ENCODE measurements at regions not wholly inside any gene's neighbourhood (a gene's known extent, or its start where the extent isn't known, plus 50 kb on each side); places are given as distances from the start of the nearest gene placed in this dataset.

- no peak overlapping the region for H3K9ac ChIP-seq (ENCODE audit: low read depth, low read length)
- in situ Hi-C loops (cut with MboI; ENCODE audit: low sequenced_read_pairs) = loop anchor here (25.0 kb wide), 2 partner anchors 579 to 1129 kb away; no protein-coding TSS in a partner anchor
- no peak overlapping the region for H3K56ac ChIP-seq (ENCODE audit: extremely low read depth, insufficient read depth, low read length)
- H3K27me3 ChIP-seq (ENCODE audit: control insufficient read depth, insufficient read depth, low read length) = no peaks in the 10 kb centered on the region
- H3K23ac ChIP-seq (ENCODE audit: low read depth, low read length) = no peak overlapping the region
- H4K91ac ChIP-seq (ENCODE audit: insufficient read depth, low read depth, low read length) = no peak overlapping the region
- H3K36me3 ChIP-seq (ENCODE audit: control insufficient read depth, insufficient read depth, low read length) = no peaks in the 10 kb centered on the region
- no peaks in the 10 kb centered on the region for H3K9me3 ChIP-seq (ENCODE audit: control insufficient read depth, insufficient read depth, low read length)
- no peaks in the 10 kb centered on the region for H3K9me1 ChIP-seq (ENCODE audit: insufficient read depth, low read length)
- POLR2A ChIA-PET (ENCODE audit: unreplicated experiment) = no interaction called here
- no peak overlapping the region for H2AK9ac ChIP-seq (replicated peaks; ENCODE audit: low read depth, low read length, poor library complexity)
- H3K4ac ChIP-seq (ENCODE audit: low read depth, low read length) = no peak overlapping the region
- BruUV-seq (replicated peaks) = no TSS peak
- no peaks in the 10 kb centered on the region for H4K20me1 ChIP-seq (ENCODE audit: insufficient read depth, low read length)
- no peak overlapping the region for H3K27ac ChIP-seq (ENCODE audit: insufficient read depth, low read length)
- WGBS, 2 experiments (ENCODE audit: extremely low coverage in 2 of 2, insufficient read length in 1 of 2) = no CpG with 5 or more reads among the region's 2 CpGs
- no peak overlapping the region for H2BK120ac ChIP-seq (ENCODE audit: low read depth, low read length)
- no peak for ATAC-seq (ENCODE audit: low read depth)
- no peak overlapping the region for H2BK5ac ChIP-seq (ENCODE audit: low read depth, low read length, poor library complexity, severe bottlenecking)
- no peak overlapping the region for H4K8ac ChIP-seq (ENCODE audit: low read depth in 2 of 2, low read length in 2 of 2)
- H3K18ac ChIP-seq (ENCODE audit: low read depth, low read length) = no peak overlapping the region
- H2AK5ac ChIP-seq (ENCODE audit: low read depth, low read length) = no peak overlapping the region
- H2AFZ ChIP-seq (replicated peaks; ENCODE audit: low read length, poor library complexity) = no peak overlapping the region
- H3K14ac ChIP-seq (replicated peaks; ENCODE audit: low read depth, low read length) = no peak overlapping the region
- intact Hi-C loops (cut with micrococcal nuclease) = no loop called here
- H2BK20ac ChIP-seq (ENCODE audit: low read depth, low read length) = no peak overlapping the region
- H2BK15ac ChIP-seq (ENCODE audit: low read depth, low read length) = no peak overlapping the region
- no peak for DNase-seq
- H4K5ac ChIP-seq (ENCODE audit: low read depth, low read length) = no peak overlapping the region
- no peak overlapping the region for H3K4me3 ChIP-seq (ENCODE audit: insufficient read depth, low read depth, low read length)
- no peak overlapping the region for H3K4me2 ChIP-seq (ENCODE audit: low read depth, low read length)
- CTCF ChIA-PET = no interaction called here
- no peaks in the 10 kb centered on the region for H3K4me1 ChIP-seq (ENCODE audit: control insufficient read depth, insufficient read depth, low read length)
- TF ChIP-seq POLR2A (IDR thresholded peaks at IDR 0.05; ENCODE audit: low read depth, low read length) = no peak
- TF ChIP-seq MXI1 (IDR thresholded peaks at IDR 0.05; ENCODE audit: borderline replicate concordance, low read depth, low read length) = no peak
- TF ChIP-seq RAD21 (IDR thresholded peaks at IDR 0.05; ENCODE audit: low read length) = no peak
- TF ChIP-seq NFE2L2 (IDR thresholded peaks at IDR 0.05; ENCODE audit: low read depth, low read length) = no peak
- no peak for TF ChIP-seq FOS (IDR thresholded peaks at IDR 0.05; ENCODE audit: low read depth, low read length)
- TF ChIP-seq MAZ (IDR thresholded peaks at IDR 0.05; ENCODE audit: borderline replicate concordance, low read depth, low read length) = no peak
- no peak for TF ChIP-seq RCOR1 (IDR thresholded peaks at IDR 0.05; ENCODE audit: insufficient replicate concordance, low read length)
- no peak for TF ChIP-seq SMC3 (IDR thresholded peaks at IDR 0.05; ENCODE audit: low read depth, low read length)
- no peak for TF ChIP-seq MAFK (IDR thresholded peaks at IDR 0.05; ENCODE audit: low read depth, low read length)
- TF ChIP-seq CTCF (conservative IDR thresholded peaks at IDR 0.05; ENCODE audit: low read depth, low read length) = no peak
- TF ChIP-seq CEBPB (IDR thresholded peaks at IDR 0.05; ENCODE audit: low read depth, low read length) = no peak
- no peak for TF ChIP-seq BHLHE40 (IDR thresholded peaks at IDR 0.05; ENCODE audit: low read depth, low read length)
- no peak for TF ChIP-seq ELK1 (IDR thresholded peaks at IDR 0.05; ENCODE audit: borderline replicate concordance, low read depth, low read length)
- TF ChIP-seq RFX5 (IDR thresholded peaks at IDR 0.05; ENCODE audit: low read depth, low read length) = no peak
- TF ChIP-seq CHD1 (IDR thresholded peaks at IDR 0.05; ENCODE audit: low read depth, low read length) = no peak
- TF ChIP-seq USF2 (IDR thresholded peaks at IDR 0.05; ENCODE audit: low read depth, low read length) = no peak
- dilution Hi-C loops (cut with HindIII; ENCODE audit: low sequenced_read_pairs, unreplicated experiment) = no loop called here
- no peaks in the 10 kb centered on the region for H3K79me1 ChIP-seq (ENCODE audit: low read depth in 1 of 2, low read length in 2 of 2)
Measured at GRCh38 chr13:38216181-38216580, 133.5 kb upstream of the UFM1 start.
